Activated CD8-positive, alpha-beta T cell treated with anti-CD3 and anti-CD28 coated beads for 36 hours (primary cell): ENCODE measurements at regions not wholly inside any gene's neighbourhood (a gene's known extent, or its start where the extent isn't known, plus 50 kb on each side); places are given as distances from the start of the nearest gene placed in this dataset.
A peak's percentile ranks its signal among the peaks of the same experiment; 100 is the strongest.

Experiments used
- ATAC-seq: fragments of 200-7000 bp; cut with Tn5 transposase; one replicate; pipeline ENCODE4 v1.10.0; 2021; ENCODE audit warnings: mild to moderate bottlenecking, moderate library complexity
- CTCF ChIA-PET: fragments of 350-600 bp; sonication (Branson Sonifier 250); formaldehyde crosslinking; loops from one replicate; lab custom pipeline; 2021; ENCODE audit warnings: antibody characterized with exemption; lab: Charles Lee
- POLR2A ChIA-PET: fragments of 350-600 bp; sonication (Branson Sonifier 250); formaldehyde crosslinking; loops from one replicate; lab custom pipeline; 2021; ENCODE audit warnings: antibody characterized with exemption; lab: Charles Lee
- DNase-seq: peaks from one replicate; pipeline ENCODE4 v3.0.0-alpha.2; 2020
- H3K27ac Mint-ChIP-seq: one replicate; pipeline ENCODE4 v1.8.0; 2021; ENCODE audit warnings: mild to moderate bottlenecking, mixed read lengths
- H3K27me3 Mint-ChIP-seq: one replicate; pipeline ENCODE4 v1.8.0; 2021; ENCODE audit warnings: mixed read lengths
- H3K36me3 Mint-ChIP-seq: one replicate; pipeline ENCODE4 v1.8.0; 2021; ENCODE audit warnings: low read depth, mixed read lengths
- H3K4me1 Mint-ChIP-seq: one replicate; pipeline ENCODE4 v1.8.0; 2021; ENCODE audit warnings: low read depth, mixed read lengths
- H3K4me3 Mint-ChIP-seq: one replicate; pipeline ENCODE4 v1.8.0; 2021; ENCODE audit warnings: mild to moderate bottlenecking, moderate library complexity, mixed read lengths
- H3K9me3 Mint-ChIP-seq: one replicate; pipeline ENCODE4 v1.8.0; 2021; ENCODE audit warnings: mixed read lengths
- CTCF ChIP-seq: fragments of 200-600 bp; IDR thresholded peaks from one replicate; pipeline ENCODE4 v1.8.0; 2022; ENCODE audit warnings: antibody characterized with exemption, mild to moderate bottlenecking
- intact Hi-C: fragments of 100-400 bp; cut with micrococcal nuclease; formaldehyde crosslinking; loops from one replicate; pipeline ENCODE4 v1.10.0; 2022

GRCh38 chr2:134170700-134171099 is 83.2 kb upstream of the MGAT5 start:
- ChIA-PET CTCF (interaction anchor here (0.6 to 3.2 kb wide), 4 partner anchors 10 to 52 kb away, joined by 3 to 13 read pairs (median 6); no protein-coding TSS in a partner anchor), POLR2A (interaction anchor here (1.0 to 1.3 kb wide), 2 partner anchors 28 to 49 kb away, joined by 3 read pairs; no protein-coding TSS in a partner anchor)
- Mint-ChIP-seq H3K9me3 (no peaks in the 10 kb centered on the region), H3K4me1 (peaks cover 68% of the 10 kb centered on the region), H3K27me3 (no peaks in the 10 kb centered on the region), H3K27ac (peak overlapping the region; percentile 23), H3K36me3 (peaks cover 11% of the 10 kb centered on the region), H3K4me3 (no peak overlapping the region)
- ATAC-seq (no peak), DNase-seq (no peak)
- TF ChIP-seq CTCF = no peak
- intact Hi-C loops = loop anchor here (5.0 kb wide), 1 partner anchor 47 kb away; no protein-coding TSS in a partner anchor

GRCh38 chr2:134173338-134174016 is 80.4 kb upstream of the MGAT5 start:
- POLR2A ChIA-PET = interaction anchor here (1.0 kb wide), 1 partner anchor 55 kb away, joined by 3 read pairs; no protein-coding TSS in a partner anchor
- H3K27ac Mint-ChIP-seq = no peak overlapping the region

GRCh38 chr2:134174711-134175110 is 79.2 kb upstream of the MGAT5 start:
- no peaks in the 10 kb centered on the region for H3K9me3 Mint-ChIP-seq
- no peak for ATAC-seq
- peaks cover 61% of the 10 kb centered on the region for H3K4me1 Mint-ChIP-seq
- DNase-seq = no peak
- peaks cover 4% of the 10 kb centered on the region for H3K36me3 Mint-ChIP-seq
- H3K4me3 Mint-ChIP-seq = no peak overlapping the region
- no peaks in the 10 kb centered on the region for H3K27me3 Mint-ChIP-seq
- H3K27ac Mint-ChIP-seq = no peak overlapping the region
- ChIA-PET CTCF (interaction anchor here (1.3 kb wide), 1 partner anchor 20 kb away, joined by 3 read pairs; no protein-coding TSS in a partner anchor), POLR2A (interaction anchor here (1.0 kb wide), 1 partner anchor 56 kb away, joined by 3 read pairs; no protein-coding TSS in a partner anchor)
- intact Hi-C loops = loop anchor here (5.0 kb wide), 1 partner anchor 43 kb away; no protein-coding TSS in a partner anchor
- no peak for TF ChIP-seq CTCF

More at GRCh38 chr2:134173338-134174016, 80.4 kb upstream of the MGAT5 start:
- Mint-ChIP-seq H3K4me3 (no peak overlapping the region), H3K27me3 (no peaks in the 10 kb centered on the region), H3K36me3 (peaks cover 4% of the 10 kb centered on the region), H3K9me3 (no peaks in the 10 kb centered on the region), H3K4me1 (peaks cover 61% of the 10 kb centered on the region)
- ATAC-seq = no peak
- DNase-seq = no peak
- CTCF ChIA-PET = interaction anchor here (1.3 to 3.0 kb wide), 3 partner anchors 10 to 55 kb away, joined by 3 to 8 read pairs (median 5); no protein-coding TSS in a partner anchor
- no peak for TF ChIP-seq CTCF
- intact Hi-C loops = loop anchor here (5.0 kb wide), 1 partner anchor 44 kb away; no protein-coding TSS in a partner anchor

- intact Hi-C loops = no loop called here
- CTCF ChIA-PET = interaction anchor here (0.6 kb wide), 2 partner anchors 27 to 31 kb away, joined by 3 read pairs; no protein-coding TSS in a partner anchor
- Mint-ChIP-seq H3K9me3 (no peaks in the 10 kb centered on the region), H3K27ac (no peak overlapping the region), H3K27me3 (no peaks in the 10 kb centered on the region), H3K36me3 (peaks cover 4% of the 10 kb centered on the region), H3K4me1 (peaks cover 61% of the 10 kb centered on the region), H3K4me3 (no peak overlapping the region)
- TF ChIP-seq CTCF = no peak
- ATAC-seq = no peak
- no peak for DNase-seq
- POLR2A ChIA-PET = no interaction called here
Observed at GRCh38 chr2:134175834-134176233, 78.0 kb upstream of the MGAT5 start.

- CTCF ChIA-PET = no interaction called here
- Mint-ChIP-seq H3K27ac (peak overlapping the region; percentile 18), H3K36me3 (peaks cover 4% of the 10 kb centered on the region), H3K4me1 (peaks cover 74% of the 10 kb centered on the region), H3K4me3 (no peak overlapping the region), H3K27me3 (no peaks in the 10 kb centered on the region), H3K9me3 (no peaks in the 10 kb centered on the region)
- ATAC-seq (no peak), DNase-seq (no peak)
- intact Hi-C loops = no loop called here
- POLR2A ChIA-PET = no interaction called here
- no peak for TF ChIP-seq CTCF
Observed at GRCh38 chr2:134177351-134177931, 76.4 kb upstream of the MGAT5 start.
